ENCODE measurements at regions not wholly inside any gene's neighbourhood (a gene's known extent, or its start where the extent isn't known, plus 50 kb on each side); places are given as distances from the start of the nearest gene placed in this dataset.

GRCh38 chr1:199948587-199949280, 78.8 kb upstream of the NR5A2 start:
- TF ChIP-seq CTCF (IDR thresholded peaks at IDR 0.05; ENCODE audit: low read depth, low read length) (no peak), EZH2phosphoT487 (IDR thresholded peaks at IDR 0.05; ENCODE audit: low read depth) (no peak)

Data from OCI-LY3 (cell line).